SK-N-SH treated with all-trans-retinoic acid at 6 μM for 48 hours (cell line): ENCODE measurements at regions not wholly inside any gene's neighbourhood (a gene's known extent, or its start where the extent isn't known, plus 50 kb on each side); places are given as distances from the start of the nearest gene placed in this dataset.

ENCODE experiments used
- CREB5 ChIP-seq: fragments of 250-450 bp; sonication (Bioruptor Pico); IDR thresholded peaks from 2 replicates; pipeline ENCODE4 v1.5.1; 2020; ENCODE audit warnings: low read depth, mild to moderate bottlenecking, moderate library complexity
- CSDC2 ChIP-seq: fragments of 250-450 bp; sonication (Bioruptor Pico); IDR thresholded peaks from 2 replicates; pipeline ENCODE4 v1.5.0; 2020; ENCODE audit warnings: mild to moderate bottlenecking, moderate library complexity
- PATZ1 ChIP-seq: fragments of 250-450 bp; sonication (Bioruptor Pico); IDR thresholded peaks from 2 replicates; pipeline ENCODE4 v1.8.0; 2020; ENCODE audit warnings: mild to moderate bottlenecking, moderate library complexity, borderline replicate concordance
- RARB ChIP-seq: fragments of 250-450 bp; sonication (Bioruptor Pico); IDR thresholded peaks from 2 replicates; pipeline ENCODE4 v1.8.0; 2021; ENCODE audit warnings: mild to moderate bottlenecking, moderate library complexity
- TOX ChIP-seq: fragments of 250-450 bp; sonication (Bioruptor Pico); IDR thresholded peaks from 2 replicates; pipeline ENCODE4 v1.8.0; 2021; ENCODE audit warnings: mild to moderate bottlenecking, moderate library complexity, borderline replicate concordance
- TSHZ2 ChIP-seq: fragments of 250-450 bp; sonication (Bioruptor Pico); IDR thresholded peaks from 2 replicates; pipeline ENCODE4 v1.5.0; 2020; ENCODE audit warnings: mild to moderate bottlenecking, moderate library complexity
- ZNF70 ChIP-seq: fragments of 450-650 bp; formaldehyde crosslinking; IDR thresholded peaks from 2 replicates; pipeline ENCODE4 v1.5.0; 2020; ENCODE audit warnings: mild to moderate bottlenecking, moderate library complexity

DNA sequence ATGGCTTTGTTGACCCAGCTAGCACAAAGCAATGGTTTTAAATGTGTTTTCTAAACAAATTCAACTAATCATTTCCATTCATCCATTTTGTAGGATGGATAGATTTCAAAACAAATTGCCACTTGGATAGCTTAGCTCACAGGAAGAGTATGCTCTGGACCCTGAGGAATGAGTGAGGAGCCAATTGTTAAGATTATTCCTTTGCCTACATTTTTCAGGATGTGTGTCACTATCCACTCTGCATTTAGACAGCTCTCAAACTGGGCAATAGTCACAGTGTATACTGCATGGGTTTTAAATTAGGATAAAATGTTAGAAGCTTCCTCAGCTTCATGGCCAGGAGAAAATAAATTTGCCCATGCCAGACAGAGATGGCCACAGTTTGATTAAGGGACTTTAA lies 605.6 kb upstream of the TEX47 start:
- no peak for TF ChIP-seq PATZ1
- TF ChIP-seq RARB = no peak
- TF ChIP-seq ZNF70 (CRISPR knock-in tag) = no peak
- no peak for TF ChIP-seq CSDC2
- TF ChIP-seq TSHZ2 (CRISPR knock-in tag) = no peak
- no peak for TF ChIP-seq TOX (CRISPR knock-in tag)
- TF ChIP-seq CREB5 (CRISPR knock-in tag) = no peak
